AG10803 (cell line): ENCODE measurements at regions not wholly inside any gene's neighbourhood (a gene's known extent, or its start where the extent isn't known, plus 50 kb on each side); places are given as distances from the start of the nearest gene placed in this dataset.

Source experiments
- DNase-seq: peaks from one replicate; pipeline ENCODE4 v3.0.0; 2010; ENCODE audit warnings: low read depth
- H3K4me3 ChIP-seq: 2 replicates; pipeline ENCODE4 v1.5.1; 2011; ENCODE audit warnings: mild to moderate bottlenecking, low read length, control low read depth
- TF ChIP-seq, protein P1 (sequence below): conservative IDR thresholded peaks from 2 replicates; pipeline ENCODE4 v1.5.1; 2011; ENCODE audit warnings: mild to moderate bottlenecking, low read length, control low read depth, inconsistent platforms

DNA sequence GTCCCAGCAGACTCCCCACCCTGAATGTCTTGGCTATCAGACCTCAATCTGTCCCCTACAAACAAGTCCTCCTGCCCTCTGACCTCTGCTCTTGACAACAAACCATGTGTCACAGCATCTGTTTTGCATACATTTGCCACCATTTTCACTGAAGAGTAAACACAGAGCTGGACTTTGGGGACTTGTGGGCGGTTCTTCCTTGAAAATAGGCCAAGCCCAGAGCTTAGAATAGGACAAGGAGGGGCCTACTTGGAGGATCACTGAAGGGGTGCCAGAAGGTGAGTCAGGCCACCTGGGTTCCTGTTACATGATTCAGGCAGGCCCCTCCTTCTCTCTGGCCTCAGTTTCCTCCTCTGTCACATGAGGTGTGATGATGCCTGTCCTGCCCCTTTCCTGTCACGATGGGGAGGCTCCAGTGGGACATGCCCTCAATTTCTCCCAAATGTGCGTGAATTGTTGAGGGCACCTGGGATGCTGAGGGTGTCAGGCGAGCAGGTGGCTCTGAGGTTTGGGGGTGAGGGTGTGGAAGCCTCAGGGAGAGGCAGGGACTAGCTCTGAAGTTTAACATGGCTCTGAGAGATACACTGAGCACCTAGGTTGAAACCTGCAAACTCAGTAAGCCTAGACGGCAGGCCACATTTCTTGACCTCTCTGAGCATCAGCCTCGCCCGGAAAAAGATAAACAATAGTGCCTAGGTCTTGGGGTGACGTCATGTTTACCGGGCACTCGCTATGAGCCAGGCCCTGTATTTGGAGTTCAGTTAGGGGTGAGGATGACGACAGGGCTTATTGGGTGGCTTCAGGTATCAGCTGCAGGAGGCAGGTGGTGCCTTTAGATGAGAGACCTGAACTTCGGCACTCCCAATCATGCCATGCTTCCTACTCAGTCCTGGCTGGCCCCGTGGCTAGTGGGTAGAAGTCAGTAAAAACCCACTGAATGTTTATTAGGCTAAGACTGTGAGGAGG lies 107.6 kb upstream of the PITX1 start:
- no peak overlapping the region for H3K4me3 ChIP-seq
- peak; percentile 29 for DNase-seq
- TF ChIP-seq, protein P1, sequence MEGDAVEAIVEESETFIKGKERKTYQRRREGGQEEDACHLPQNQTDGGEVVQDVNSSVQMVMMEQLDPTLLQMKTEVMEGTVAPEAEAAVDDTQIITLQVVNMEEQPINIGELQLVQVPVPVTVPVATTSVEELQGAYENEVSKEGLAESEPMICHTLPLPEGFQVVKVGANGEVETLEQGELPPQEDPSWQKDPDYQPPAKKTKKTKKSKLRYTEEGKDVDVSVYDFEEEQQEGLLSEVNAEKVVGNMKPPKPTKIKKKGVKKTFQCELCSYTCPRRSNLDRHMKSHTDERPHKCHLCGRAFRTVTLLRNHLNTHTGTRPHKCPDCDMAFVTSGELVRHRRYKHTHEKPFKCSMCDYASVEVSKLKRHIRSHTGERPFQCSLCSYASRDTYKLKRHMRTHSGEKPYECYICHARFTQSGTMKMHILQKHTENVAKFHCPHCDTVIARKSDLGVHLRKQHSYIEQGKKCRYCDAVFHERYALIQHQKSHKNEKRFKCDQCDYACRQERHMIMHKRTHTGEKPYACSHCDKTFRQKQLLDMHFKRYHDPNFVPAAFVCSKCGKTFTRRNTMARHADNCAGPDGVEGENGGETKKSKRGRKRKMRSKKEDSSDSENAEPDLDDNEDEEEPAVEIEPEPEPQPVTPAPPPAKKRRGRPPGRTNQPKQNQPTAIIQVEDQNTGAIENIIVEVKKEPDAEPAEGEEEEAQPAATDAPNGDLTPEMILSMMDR: no peak

DNA sequence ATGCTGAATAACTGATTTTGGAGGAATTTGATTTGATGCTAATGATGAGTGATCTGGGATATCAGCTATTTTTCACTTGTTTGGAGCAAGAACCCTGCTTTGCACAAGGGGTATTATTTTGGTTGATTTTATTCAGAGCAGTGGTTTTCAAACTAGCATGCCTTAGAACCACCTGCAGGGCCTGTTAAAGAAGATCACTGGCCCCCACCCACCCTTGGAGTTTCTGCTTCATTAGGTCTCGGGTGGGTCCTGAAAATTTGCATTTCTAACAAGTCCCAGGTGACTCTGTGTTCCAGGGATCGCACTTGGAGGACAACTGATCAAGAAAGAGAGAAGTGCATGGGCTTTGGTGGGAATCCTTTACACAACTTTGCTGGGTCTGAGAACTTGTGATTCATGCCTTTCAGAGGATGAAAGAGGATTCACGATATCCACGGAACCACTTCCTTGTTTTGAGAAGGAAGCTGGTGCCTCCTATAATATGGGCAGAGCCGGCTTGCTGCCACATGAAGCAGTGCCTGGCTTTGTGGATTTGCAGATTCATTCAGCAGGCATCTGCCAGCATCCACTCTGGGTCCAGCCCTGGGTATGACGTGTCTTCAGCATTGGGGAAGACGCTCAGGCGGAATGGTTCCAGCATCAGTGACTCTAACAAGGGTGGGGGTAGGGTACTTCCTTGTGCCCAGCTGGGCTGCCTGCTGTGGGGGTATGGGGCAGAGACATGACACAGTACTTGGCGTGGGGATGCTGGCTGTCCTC lies 106.6 kb upstream of the PITX1 start:
- peak; percentile 92 for DNase-seq

DNA sequence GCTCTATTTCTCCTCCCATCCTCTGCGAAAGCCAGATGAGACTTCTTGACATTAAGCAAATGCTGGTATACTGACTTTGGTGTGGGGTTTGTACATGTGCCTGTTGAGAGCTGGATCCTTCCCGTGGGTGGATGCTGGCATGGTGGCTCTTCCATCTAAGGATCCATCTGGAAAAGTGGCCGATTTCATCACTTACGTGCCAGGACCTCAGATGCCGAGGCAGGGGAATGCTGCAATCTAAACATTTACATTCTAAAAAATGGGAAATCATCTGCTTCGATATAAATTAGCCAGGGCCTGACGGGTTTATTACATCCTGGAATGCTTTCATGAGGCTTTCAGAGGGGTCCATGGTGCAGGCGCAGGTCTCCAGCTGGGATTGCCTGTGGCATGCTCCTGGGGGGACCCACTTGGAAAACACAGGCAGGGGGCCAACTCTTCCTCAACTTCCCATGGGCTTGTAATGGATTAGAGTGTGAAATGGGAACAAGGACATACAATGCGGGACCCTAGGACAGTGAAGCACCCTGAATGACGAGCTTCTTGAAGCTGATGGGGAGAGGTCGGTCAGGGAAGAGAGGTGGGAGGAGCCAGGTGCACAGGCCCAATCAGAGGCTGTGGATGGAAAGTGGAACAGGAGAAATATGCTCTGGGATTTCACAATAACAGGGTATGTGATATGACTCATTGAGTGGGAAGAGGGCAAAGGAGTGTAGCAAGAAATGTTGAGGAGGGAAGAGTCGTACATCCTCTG lies 105.5 kb upstream of the PITX1 start:
- no peak overlapping the region for H3K4me3 ChIP-seq
- TF ChIP-seq, protein P1: no peak
- DNase-seq: peak; percentile 88

More for the DNA sequence above, 106.6 kb upstream of the PITX1 start:
- TF ChIP-seq, protein P1: no peak
- H3K4me3 ChIP-seq: no peak overlapping the region

DNA sequence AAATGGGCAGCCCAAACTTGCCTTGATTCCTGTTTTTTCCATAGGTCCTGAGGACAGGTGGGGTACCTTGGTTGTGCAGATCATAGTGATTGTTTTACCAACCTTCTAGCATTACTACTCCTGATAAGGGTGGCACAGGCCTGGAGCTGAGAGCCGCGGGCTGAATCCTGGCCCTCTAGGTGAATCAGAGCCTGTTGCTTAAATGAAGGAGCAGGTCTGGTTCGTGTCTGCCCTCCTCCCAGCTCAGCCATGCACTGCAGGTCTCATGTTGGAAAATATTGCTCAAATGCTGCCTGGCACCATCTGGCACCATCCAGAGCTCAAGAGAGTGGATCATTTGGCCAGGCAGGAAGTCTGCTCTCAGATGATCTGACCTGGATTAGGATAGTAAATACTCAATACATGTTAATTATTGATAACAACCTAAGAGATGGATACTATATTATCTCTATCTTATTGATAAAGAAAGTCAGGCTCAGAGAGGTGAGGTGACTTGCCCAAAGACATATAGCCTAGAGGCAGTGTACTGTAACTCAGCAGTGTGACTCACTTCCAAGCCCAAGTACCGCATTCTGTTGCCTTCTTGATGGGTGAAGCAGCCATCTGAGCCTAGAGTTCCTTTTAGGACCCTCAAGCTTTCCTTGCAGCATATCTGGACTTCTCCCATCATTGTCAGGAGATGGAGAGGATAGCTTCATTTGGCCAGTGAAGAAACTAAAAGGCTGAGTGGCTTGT lies 104.3 kb upstream of the PITX1 start:
- TF ChIP-seq, protein P1: no peak
- no peak for DNase-seq
- H3K4me3 ChIP-seq: no peak overlapping the region

DNA sequence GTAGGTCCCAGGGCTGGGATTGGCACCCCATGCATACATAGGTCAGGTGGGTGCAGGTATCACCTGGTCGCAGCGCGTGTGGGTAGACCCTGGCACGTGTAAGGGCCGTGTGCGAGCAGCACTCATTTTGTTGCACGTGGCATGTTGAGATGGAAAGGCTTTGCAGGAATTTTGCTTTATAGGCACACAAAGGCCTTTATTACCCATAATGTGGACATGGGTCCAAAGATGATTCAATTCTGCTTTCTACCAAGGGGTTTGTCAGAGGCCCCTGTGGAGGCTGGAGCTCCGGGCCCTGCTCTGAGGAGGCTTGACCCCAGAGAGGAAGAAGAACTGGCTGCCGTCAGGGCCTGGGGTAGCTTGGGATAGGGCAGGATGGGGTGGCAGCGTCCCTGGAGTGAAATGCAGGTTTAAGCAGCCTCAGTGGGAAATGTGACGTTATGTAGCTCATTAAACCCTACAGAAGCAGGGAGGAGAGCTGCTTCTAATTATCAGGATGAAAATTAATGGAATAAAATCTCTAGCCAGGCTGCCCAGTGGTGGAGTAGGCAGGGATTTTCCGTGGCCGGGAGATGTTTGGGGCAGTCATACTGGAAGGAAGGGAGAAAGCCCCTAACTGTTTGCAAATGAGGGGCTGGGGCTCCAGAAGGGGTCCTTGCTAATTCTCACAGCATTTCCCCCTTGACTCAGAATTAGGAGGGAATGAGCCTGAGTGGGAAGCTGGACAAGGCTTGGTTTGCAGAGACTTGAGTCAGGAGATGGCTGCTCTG lies 103.3 kb upstream of the PITX1 start:
- no peak for DNase-seq
- no peak overlapping the region for H3K4me3 ChIP-seq
- TF ChIP-seq, protein P1: no peak

DNA sequence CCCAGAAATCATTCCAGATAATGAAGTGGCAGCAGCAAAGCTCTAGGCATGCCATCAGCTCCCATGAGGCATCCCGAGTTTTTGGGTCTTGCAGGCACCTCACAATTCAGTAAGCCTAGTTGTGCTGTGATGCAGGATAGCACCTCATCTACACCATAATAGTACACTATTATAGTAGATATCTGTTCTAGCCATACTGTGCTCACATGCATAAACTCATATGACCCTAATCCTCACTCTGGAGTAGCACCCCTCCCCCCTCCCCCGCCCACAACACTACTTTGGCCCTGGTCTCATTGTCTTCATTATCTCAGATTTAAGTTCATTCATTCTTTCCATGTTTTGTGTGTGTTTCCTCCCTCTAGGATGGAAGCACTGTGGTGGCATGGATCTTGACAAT lies 102.5 kb upstream of the PITX1 start:
- H3K4me3 ChIP-seq: no peak overlapping the region
- TF ChIP-seq, protein P1: no peak
- no peak for DNase-seq
